ENCODE measurements at regions not wholly inside any gene's neighbourhood (a gene's known extent, or its start where the extent isn't known, plus 50 kb on each side); places are given as distances from the start of the nearest gene placed in this dataset.

DNA sequence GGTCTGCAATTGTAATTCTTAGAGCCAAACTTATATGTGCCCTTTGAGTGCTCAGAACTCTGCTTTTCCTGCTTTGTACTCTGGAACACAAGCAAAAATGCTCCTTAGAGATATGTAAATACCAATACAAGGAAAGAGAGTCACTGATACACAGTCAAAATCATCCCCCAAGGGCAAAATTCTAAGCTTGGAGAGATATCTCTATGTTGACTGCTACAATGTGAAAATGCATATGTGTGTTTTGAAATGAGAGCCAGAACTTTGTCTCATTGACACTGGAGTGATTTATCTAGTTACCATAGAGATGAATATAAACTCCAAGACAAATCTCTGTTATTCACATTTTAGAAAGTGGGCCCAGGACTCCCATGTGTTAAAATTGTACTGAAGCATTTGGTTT is 494.8 kb upstream of the SLITRK1 start:
- no peak for TF ChIP-seq POLR2AphosphoS5 (IDR thresholded peaks at IDR 0.05; ENCODE audit: low read depth)
- TF ChIP-seq, protein P1, sequence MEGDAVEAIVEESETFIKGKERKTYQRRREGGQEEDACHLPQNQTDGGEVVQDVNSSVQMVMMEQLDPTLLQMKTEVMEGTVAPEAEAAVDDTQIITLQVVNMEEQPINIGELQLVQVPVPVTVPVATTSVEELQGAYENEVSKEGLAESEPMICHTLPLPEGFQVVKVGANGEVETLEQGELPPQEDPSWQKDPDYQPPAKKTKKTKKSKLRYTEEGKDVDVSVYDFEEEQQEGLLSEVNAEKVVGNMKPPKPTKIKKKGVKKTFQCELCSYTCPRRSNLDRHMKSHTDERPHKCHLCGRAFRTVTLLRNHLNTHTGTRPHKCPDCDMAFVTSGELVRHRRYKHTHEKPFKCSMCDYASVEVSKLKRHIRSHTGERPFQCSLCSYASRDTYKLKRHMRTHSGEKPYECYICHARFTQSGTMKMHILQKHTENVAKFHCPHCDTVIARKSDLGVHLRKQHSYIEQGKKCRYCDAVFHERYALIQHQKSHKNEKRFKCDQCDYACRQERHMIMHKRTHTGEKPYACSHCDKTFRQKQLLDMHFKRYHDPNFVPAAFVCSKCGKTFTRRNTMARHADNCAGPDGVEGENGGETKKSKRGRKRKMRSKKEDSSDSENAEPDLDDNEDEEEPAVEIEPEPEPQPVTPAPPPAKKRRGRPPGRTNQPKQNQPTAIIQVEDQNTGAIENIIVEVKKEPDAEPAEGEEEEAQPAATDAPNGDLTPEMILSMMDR (IDR thresholded peaks at IDR 0.05; ENCODE audit: insufficient read depth, low read length): no peak
- TF ChIP-seq GABPA (IDR thresholded peaks at IDR 0.05; ENCODE audit: low read depth): no peak
- TF ChIP-seq, protein P2, sequence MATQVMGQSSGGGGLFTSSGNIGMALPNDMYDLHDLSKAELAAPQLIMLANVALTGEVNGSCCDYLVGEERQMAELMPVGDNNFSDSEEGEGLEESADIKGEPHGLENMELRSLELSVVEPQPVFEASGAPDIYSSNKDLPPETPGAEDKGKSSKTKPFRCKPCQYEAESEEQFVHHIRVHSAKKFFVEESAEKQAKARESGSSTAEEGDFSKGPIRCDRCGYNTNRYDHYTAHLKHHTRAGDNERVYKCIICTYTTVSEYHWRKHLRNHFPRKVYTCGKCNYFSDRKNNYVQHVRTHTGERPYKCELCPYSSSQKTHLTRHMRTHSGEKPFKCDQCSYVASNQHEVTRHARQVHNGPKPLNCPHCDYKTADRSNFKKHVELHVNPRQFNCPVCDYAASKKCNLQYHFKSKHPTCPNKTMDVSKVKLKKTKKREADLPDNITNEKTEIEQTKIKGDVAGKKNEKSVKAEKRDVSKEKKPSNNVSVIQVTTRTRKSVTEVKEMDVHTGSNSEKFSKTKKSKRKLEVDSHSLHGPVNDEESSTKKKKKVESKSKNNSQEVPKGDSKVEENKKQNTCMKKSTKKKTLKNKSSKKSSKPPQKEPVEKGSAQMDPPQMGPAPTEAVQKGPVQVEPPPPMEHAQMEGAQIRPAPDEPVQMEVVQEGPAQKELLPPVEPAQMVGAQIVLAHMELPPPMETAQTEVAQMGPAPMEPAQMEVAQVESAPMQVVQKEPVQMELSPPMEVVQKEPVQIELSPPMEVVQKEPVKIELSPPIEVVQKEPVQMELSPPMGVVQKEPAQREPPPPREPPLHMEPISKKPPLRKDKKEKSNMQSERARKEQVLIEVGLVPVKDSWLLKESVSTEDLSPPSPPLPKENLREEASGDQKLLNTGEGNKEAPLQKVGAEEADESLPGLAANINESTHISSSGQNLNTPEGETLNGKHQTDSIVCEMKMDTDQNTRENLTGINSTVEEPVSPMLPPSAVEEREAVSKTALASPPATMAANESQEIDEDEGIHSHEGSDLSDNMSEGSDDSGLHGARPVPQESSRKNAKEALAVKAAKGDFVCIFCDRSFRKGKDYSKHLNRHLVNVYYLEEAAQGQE (IDR thresholded peaks at IDR 0.05; ENCODE audit: insufficient replicate concordance, low read depth): no peak
- TF ChIP-seq SPI1 (IDR thresholded peaks at IDR 0.05; ENCODE audit: borderline replicate concordance, low read depth): no peak
